Vagina (tissue), 2 donors: ENCODE measurements at regions not wholly inside any gene's neighbourhood (a gene's known extent, or its start where the extent isn't known, plus 50 kb on each side); places are given as distances from the start of the nearest gene placed in this dataset.

ENCODE experiments used
- DNase-seq, 2 donors: peaks; one replicate each; pipeline ENCODE4 v3.0.0-alpha.2; 2017; ENCODE audit errors: extremely low spot score in 2 of 2
- H3K27ac ChIP-seq: fragments of 200-600 bp; sonication (generic); one replicate; pipeline ENCODE4 v1.5.1; 2019
- H3K27me3 ChIP-seq: fragments of 200-600 bp; sonication (generic); one replicate; pipeline ENCODE4 v1.5.1; 2019
- H3K36me3 ChIP-seq, 2 donors: fragments of 200-600 bp; sonication (generic); one replicate each; pipeline ENCODE4 v1.5.1; 2017 to 2019
- H3K4me1 ChIP-seq: fragments of 200-600 bp; sonication (generic); one replicate; pipeline ENCODE4 v1.5.1; 2019
- H3K4me3 ChIP-seq, 2 donors: fragments of 200-600 bp; sonication (generic); 1 replicate in 1 of 2; 2 replicates in 1 of 2; pipeline ENCODE4 v1.5.1; 2016 to 2019
- H3K9me3 ChIP-seq: fragments of 200-600 bp; sonication (generic); one replicate; pipeline ENCODE4 v1.5.1; 2019
- POLR2A ChIP-seq, 2 donors: fragments of 450-650 bp; IDR thresholded peaks; one replicate each; pipeline ENCODE4 v1.6.1; 2017; ENCODE audit warnings: antibody characterized with exemption in 2 of 2, mild to moderate bottlenecking in 2 of 2, moderate library complexity in 2 of 2
- POLR2AphosphoS5 ChIP-seq, 2 donors: sonication (generic); formaldehyde crosslinking; IDR thresholded peaks; one replicate each; pipeline ENCODE4 v1.9.0; 2017; ENCODE audit warnings: antibody characterized with exemption in 2 of 2, mild to moderate bottlenecking in 2 of 2, low read depth in 1 of 2; ENCODE audit not compliant: insufficient read depth in 1 of 2
- intact Hi-C: fragments of 100-400 bp; cut with DNase I; formaldehyde crosslinking; loops from one replicate; pipeline ENCODE4 v1.15.1; 2023
- TF ChIP-seq, protein P1 (sequence below), 3 experiments: fragments of 450-650 bp in 2 of 3; fragments of 200-600 bp in 1 of 3; sonication (generic) in 1 of 3; IDR thresholded peaks; one replicate each; pipeline ENCODE4 v1.5.1; 2017 to 2019; ENCODE audit warnings: antibody characterized with exemption in 3 of 3, mild to moderate bottlenecking in 2 of 3, moderate library complexity in 2 of 3

DNA sequence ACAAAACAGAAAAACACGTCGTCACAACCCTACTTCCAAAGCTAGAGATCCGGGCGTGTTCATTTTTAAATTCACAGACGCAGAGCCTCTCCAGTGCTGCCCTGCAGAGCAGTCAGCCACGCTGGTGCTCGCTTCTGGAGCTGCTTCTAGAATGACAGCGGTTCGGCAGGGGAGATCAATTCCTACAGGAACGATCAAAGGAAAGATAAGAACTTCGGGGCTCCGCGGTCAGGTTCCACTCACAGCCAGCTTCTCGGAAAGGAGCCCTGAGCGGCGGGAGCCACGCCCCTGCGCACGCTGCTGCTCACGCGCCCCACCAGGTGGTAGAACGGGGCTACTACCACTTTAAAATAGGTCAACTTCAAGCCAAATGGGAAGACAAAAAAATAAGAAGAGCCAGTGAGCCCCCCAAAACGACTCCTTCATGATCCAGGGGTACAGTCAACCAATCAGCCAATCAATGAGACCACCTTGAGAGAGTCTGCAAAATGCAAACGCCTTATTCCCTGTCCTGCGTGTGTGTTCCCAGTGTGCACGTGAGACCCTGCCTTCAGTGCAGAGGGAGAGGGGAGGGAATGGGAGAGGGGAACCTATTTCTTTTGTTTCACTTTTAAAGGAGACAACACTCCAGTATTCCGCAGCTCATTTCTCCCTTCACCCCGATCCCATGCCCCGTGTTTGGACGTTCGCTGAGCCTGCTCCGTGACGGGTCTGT lies 209.7 kb downstream of the RBFOX3 start:
- no peak for TF ChIP-seq POLR2A (IDR thresholded peaks at IDR 0.05)
- no peak for TF ChIP-seq POLR2AphosphoS5 (IDR thresholded peaks at IDR 0.05; ENCODE audit: insufficient read depth in 1 of 2, low read depth in 1 of 2)
- TF ChIP-seq, protein P1, sequence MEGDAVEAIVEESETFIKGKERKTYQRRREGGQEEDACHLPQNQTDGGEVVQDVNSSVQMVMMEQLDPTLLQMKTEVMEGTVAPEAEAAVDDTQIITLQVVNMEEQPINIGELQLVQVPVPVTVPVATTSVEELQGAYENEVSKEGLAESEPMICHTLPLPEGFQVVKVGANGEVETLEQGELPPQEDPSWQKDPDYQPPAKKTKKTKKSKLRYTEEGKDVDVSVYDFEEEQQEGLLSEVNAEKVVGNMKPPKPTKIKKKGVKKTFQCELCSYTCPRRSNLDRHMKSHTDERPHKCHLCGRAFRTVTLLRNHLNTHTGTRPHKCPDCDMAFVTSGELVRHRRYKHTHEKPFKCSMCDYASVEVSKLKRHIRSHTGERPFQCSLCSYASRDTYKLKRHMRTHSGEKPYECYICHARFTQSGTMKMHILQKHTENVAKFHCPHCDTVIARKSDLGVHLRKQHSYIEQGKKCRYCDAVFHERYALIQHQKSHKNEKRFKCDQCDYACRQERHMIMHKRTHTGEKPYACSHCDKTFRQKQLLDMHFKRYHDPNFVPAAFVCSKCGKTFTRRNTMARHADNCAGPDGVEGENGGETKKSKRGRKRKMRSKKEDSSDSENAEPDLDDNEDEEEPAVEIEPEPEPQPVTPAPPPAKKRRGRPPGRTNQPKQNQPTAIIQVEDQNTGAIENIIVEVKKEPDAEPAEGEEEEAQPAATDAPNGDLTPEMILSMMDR (IDR thresholded peaks at IDR 0.05), result peak; percentile 38 to 84 (median 49)
- no peaks in the 10 kb centered on the region for H3K27me3 ChIP-seq

DNA sequence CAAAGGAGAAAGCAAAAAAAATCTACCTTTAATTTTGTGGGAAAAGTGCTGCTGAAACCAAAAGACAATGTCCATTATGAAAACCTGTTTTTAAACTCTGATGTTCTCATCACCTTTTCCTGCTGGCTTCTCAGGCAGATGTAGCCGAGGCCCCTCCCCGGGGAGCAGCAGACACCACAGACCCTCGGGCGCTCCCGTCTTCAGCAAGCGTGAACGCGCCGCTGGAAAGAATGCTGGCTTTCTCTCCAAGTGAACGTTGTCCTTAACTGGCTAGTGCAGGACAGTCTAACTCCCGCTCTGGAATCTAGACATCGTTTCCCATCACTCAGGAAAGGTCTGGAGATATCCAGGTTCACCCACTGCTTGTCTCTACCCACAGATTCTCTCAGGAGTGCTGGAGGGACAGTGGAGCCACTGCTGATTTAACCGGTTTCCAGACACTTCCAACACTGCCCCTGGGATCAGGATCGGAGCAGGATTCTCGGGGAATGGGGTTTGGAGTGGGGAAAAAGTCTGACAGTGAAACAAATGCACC lies 211.2 kb downstream of the RBFOX3 start:
- intact Hi-C loops, result no loop called here
- no peak for DNase-seq
- H3K27me3 ChIP-seq, result no peaks in the 10 kb centered on the region

More for the DNA sequence above, 209.7 kb downstream of the RBFOX3 start:
- intact Hi-C loops, result no loop called here
- Histone ChIP-seq H3K4me1 (no peaks in the 10 kb centered on the region), H3K9me3 (no peaks in the 10 kb centered on the region), H3K36me3 (no peaks in the 10 kb centered on the region), H3K4me3 (peak overlapping the region; percentile 22 to 33), H3K27ac (no peak overlapping the region)
- no peak for DNase-seq

DNA sequence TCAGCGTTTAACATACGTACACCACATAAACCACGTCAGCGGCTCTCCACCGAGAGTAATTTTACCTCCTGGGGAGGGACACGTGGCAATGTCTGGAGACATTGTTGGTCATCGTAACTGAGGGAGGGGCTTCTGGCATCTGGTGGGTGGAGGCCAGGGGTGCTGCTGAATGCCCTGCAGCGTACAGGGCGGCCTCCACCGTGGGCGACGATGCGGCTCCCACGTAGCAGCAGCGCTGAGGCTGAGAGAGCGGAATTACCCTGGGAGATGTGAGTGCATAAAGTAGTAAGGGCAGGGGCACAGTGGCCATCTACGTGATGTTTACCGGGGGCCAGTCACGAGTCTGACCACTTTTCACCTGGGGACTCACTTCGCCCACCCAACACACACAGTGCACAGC lies 212.4 kb downstream of the RBFOX3 start:
- H3K36me3 ChIP-seq, result no peaks in the 10 kb centered on the region
- no peaks in the 10 kb centered on the region for H3K4me1 ChIP-seq
- no peak overlapping the region for H3K4me3 ChIP-seq
- intact Hi-C loops, result no loop called here
- no peaks in the 10 kb centered on the region for H3K9me3 ChIP-seq
- TF ChIP-seq, protein P1 (IDR thresholded peaks at IDR 0.05), result no peak
- TF ChIP-seq POLR2AphosphoS5 (IDR thresholded peaks at IDR 0.05; ENCODE audit: insufficient read depth in 1 of 2, low read depth in 1 of 2), result no peak
- TF ChIP-seq POLR2A (IDR thresholded peaks at IDR 0.05), result no peak
- no peak for DNase-seq
- no peaks in the 10 kb centered on the region for H3K27me3 ChIP-seq
- H3K27ac ChIP-seq, result no peak overlapping the region

More for the DNA sequence above, 211.2 kb downstream of the RBFOX3 start:
- Histone ChIP-seq H3K4me3 (no peak overlapping the region), H3K4me1 (no peaks in the 10 kb centered on the region), H3K9me3 (no peaks in the 10 kb centered on the region), H3K36me3 (no peaks in the 10 kb centered on the region), H3K27ac (no peak overlapping the region)
- TF ChIP-seq POLR2A (IDR thresholded peaks at IDR 0.05), result no peak
- TF ChIP-seq, protein P1 (IDR thresholded peaks at IDR 0.05), result no peak
- no peak for TF ChIP-seq POLR2AphosphoS5 (IDR thresholded peaks at IDR 0.05; ENCODE audit: insufficient read depth in 1 of 2, low read depth in 1 of 2)

DNA sequence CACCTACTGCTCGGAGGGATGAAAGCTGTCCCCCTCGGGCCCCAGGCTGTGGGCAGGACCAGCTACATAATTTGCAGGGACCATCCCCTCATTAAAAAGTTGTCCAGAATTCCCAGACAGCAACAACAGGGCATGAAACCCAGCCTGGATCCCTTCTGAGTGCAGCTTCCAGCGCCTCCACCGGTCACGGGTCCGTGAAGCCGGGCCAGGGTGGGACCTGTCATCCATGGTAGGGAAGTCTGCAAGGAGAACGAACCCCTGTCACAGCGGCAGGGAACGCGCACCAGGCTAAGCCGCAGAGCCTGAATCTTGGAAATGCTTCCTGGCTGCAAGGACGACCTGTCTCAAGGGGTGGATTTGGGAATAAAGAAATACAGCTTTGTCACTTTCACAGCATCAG lies 214.2 kb downstream of the RBFOX3 start:
- H3K27me3 ChIP-seq, result no peaks in the 10 kb centered on the region
- TF ChIP-seq, protein P1 (IDR thresholded peaks at IDR 0.05), result no peak
- no peak for TF ChIP-seq POLR2AphosphoS5 (IDR thresholded peaks at IDR 0.05; ENCODE audit: insufficient read depth in 1 of 2, low read depth in 1 of 2)
- no peak for TF ChIP-seq POLR2A (IDR thresholded peaks at IDR 0.05)
- intact Hi-C loops, result no loop called here
- no peaks in the 10 kb centered on the region for H3K36me3 ChIP-seq
- H3K9me3 ChIP-seq, result no peaks in the 10 kb centered on the region
- no peak for DNase-seq
- no peak overlapping the region for H3K27ac ChIP-seq
- no peaks in the 10 kb centered on the region for H3K4me1 ChIP-seq
- no peak overlapping the region for H3K4me3 ChIP-seq

DNA sequence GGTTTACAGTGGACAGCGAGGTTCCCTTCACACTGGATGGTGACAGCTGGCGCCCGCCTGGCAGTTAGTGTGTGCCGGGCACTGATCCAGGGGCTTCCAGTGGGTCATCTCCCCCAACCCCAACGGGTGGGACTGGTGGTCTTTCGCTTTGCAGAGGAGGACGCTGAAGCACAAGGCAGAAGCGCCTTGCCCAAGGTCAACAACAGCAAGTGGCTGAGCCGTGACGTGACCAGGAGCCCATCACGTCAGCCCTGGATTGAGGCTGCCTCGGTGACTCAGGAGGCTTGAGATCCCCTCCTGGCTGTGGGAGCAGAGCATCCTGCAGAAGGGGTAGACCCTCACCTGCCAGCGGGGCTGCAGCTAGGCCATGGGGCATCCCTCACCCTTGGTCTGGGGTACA lies 215.3 kb downstream of the RBFOX3 start:
- Histone ChIP-seq H3K27me3 (no peaks in the 10 kb centered on the region), H3K4me3 (no peak overlapping the region), H3K36me3 (no peaks in the 10 kb centered on the region), H3K9me3 (no peaks in the 10 kb centered on the region), H3K27ac (no peak overlapping the region), H3K4me1 (no peaks in the 10 kb centered on the region)
- intact Hi-C loops, result no loop called here
- no peak for TF ChIP-seq POLR2A (IDR thresholded peaks at IDR 0.05)
- no peak for TF ChIP-seq POLR2AphosphoS5 (IDR thresholded peaks at IDR 0.05; ENCODE audit: insufficient read depth in 1 of 2, low read depth in 1 of 2)
- TF ChIP-seq, protein P1 (IDR thresholded peaks at IDR 0.05), result no peak
- no peak for DNase-seq
